Right kidney (tissue), 1 donor: ENCODE measurements at regions not wholly inside any gene's neighbourhood (a gene's known extent, or its start where the extent isn't known, plus 50 kb on each side); places are given as distances from the start of the nearest gene placed in this dataset.
"Not testable (repeated sequence)": the region's sequence is repeated elsewhere in the genome, so short reads cannot be mapped to it uniquely, and the experiment has no call there.

Experiments used
- DNase-seq: peaks from one replicate; pipeline ENCODE4 v3.0.0-alpha.2; 2016

DNA sequence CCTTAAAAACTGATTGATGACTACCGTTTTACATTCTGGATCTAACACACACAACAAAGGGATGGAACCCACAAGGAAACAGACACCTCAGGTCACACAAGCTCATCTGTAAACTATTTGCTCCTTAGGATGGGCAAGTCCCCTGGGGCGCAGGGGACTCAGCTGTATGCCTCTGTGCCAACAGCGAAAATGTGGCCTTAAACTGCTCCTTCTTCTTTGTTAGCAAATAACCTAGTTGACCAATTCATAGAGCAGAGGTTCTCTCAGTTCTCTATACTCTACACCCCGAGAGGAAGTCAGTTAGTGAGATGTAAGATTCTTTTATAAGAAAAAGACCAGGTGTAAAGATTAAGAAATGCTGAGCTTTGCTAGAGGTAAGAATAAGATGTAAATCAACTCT lies 181.9 kb upstream of the PRSS58 start:
- no peak for DNase-seq

DNA sequence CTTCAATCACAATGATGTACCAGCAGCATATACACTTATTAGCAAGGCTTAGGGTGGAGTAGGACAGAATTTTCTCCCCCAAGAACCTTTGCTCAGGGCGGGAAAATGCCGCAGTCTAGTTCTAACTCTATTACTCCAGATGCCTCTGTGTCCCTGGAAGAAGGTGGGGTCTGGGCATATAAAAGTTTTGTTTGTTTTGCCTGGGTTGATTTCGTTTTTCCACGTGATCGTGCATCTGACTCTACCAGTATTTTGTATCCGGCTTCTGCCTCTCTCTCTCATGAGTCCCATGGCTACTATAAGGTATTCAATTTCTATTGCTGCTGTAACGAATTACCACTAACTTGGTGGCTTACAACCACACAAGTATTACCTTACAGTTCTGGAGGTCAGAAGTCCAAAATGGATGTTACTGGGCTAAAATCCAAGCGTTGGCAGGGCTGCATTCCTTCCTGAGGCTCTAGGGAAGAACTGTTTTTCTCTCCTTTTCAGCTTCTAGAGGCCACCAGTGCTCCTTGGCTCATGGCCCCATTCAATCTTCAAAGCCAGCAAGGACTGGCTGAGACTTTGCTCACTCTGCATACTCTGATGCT lies 181.2 kb upstream of the PRSS58 start:
- DNase-seq: no peak

DNA sequence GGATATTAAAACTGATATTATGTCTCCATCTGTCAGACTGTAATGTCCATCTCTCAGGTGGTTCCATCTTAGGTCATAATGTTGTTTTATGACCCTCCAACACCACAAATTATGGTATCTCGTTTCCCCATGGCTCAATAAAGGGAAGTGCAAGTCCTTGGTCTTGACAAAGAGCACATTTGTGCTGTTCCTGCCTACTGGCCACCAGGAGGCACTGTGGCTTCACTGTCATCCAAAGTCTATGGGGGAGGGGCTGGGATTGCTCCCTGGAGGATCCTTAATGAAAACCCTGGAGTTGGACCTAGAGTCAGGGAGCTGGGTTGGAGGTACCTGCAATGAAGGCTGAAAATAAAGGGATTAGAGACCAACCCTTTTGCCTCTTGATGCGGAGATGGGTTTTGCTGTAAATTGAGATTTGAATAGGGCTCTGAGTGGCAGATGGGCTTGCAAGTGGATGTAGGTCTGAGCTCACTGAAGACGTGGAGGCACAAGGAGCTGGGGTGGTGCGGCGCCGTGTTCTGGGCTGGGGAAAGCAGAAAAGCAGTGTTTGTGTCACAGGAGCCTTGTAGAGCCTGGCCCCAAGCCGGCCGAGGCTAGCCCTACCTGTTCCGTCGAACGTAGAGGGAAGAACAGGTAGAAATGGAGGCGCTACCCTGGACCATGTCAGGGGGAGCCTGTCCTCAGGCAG lies 180.5 kb upstream of the PRSS58 start:
- no peak for DNase-seq

DNA sequence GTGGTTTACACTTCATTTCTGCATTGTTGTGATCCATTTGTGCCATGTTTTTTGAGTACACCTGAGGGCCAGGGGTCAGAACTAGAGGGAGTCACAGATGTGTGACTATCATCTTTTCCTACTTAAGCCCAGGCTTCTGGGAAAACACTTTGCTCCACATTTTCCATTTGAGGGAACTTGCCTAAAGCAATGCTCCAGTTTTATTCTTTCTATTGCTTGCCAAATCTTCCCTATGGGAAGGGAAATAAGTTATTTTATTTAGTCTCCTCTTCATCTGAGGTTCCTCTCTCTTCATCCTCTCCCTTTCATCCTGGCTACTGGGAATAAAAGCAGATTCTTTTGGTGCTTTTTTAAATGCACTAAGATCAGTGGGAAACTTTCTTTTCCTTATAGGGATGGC lies 179.9 kb upstream of the PRSS58 start:
- DNase-seq: no peak

DNA sequence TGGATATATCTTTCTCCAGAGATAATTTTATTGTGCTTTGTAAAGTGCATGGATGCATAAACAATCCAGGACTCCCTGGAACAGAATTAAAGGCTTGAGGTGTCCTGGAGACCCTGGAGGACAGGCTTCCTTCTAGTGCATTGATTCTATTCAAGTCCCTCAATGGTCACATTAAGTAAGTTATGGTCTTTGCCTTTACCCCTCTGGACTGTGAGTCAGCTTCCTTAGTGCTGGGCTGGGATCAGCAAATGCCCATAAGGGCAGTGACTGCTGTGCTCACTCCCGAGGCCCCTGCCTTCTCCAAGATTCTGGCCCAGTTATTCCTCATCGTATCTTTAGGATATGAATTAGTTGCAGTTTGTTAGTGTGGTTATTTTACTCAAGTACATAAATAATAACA lies 178.7 kb upstream of the PRSS58 start:
- DNase-seq: no peak

DNA sequence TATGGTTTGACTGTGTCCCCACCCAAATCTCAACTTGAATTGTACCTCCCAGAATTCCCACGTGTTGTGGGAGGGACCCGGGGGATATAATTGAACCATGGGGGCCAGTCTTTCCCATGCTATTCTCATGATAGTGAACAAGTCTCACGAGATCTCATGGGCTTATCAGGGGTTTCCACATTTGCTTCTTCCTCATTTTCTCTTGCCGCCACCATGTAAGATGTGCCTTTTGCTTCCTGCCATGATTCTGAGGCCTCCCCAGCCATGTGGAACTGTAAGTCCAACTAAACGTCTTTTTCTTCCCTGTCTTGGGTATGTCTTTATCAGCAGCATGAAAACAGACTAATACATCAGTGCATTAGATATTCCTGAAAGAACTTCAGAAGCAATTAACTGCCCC lies 177.7 kb upstream of the PRSS58 start:
- DNase-seq: not testable (repeated sequence)

DNA sequence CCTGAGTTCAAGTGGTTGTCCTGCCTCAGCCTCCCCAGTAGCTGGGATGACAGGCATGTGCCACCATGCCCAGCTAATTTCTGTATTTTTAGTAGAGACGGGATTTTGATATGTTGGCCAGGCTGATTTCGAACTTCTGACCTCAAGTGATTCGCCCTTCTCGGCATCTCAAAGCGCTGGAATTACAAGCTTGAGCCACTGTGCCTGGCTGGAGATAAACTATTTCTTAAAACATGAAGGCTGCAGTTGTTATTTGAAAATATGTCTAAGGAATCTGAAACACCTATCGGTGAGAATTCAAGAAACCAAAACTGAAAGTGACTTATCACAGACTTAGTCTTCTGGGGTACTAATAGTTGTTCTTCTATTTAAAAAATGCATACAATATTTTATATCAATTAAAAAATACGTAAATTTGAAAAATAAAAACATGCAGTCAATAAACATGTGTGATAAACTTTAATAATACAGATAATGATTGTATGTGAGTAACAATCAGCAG lies 176.9 kb upstream of the PRSS58 start:
- no peak for DNase-seq

DNA sequence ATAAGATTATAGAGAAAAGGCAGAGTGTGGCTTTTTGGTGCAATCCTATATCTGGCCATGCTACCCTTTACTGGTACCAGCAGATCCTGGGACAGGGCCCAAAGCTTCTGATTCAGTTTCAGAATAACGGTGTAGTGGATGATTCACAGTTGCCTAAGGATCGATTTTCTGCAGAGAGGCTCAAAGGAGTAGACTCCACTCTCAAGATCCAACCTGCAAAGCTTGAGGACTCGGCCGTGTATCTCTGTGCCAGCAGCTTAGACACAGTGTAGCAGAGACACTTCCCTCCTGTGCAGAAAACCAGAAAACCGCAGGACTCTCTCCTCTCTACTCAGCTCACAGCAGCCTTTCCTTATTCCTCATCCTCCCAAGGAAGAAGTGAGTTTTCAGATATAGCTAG lies 176.3 kb upstream of the PRSS58 start:
- DNase-seq: not testable (repeated sequence)

DNA sequence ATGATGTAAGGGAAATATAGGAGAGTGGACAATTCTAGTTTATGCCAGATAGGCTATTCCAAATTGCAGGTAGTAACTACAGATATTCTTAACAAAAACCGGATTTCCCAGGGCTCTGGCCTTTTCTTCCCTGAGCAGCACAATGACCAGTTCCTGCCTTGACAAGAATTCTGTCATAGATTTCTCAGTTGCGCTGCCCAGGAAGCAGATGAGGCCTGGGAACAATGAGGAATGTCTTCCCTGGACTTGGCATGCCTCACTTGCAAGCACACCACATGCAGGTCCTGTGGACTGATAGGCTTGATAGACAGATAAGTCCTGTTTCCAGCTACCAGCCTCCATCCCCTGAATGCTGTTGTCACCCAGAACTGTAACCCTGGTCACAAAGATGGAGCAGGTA lies 174.5 kb upstream of the PRSS58 start:
- DNase-seq: no peak

DNA sequence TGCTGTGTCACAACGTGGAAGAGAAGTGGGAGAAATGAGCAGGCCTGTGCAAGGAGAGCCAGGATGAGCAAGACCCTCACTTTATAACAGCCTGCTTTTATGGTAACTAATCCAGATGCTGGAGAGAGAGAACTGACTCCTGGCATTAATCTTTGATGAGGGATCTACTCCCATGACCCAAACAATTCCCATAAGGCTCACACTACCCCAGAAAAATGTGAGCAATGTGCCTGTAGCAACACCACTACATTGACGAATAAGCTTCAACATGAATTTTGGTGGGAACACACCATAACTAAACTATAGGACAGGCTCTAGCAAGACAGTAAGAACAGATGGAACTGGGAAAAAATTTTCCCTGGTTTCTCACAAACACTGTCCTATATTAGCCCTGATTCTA lies 173.6 kb upstream of the PRSS58 start:
- DNase-seq: no peak

DNA sequence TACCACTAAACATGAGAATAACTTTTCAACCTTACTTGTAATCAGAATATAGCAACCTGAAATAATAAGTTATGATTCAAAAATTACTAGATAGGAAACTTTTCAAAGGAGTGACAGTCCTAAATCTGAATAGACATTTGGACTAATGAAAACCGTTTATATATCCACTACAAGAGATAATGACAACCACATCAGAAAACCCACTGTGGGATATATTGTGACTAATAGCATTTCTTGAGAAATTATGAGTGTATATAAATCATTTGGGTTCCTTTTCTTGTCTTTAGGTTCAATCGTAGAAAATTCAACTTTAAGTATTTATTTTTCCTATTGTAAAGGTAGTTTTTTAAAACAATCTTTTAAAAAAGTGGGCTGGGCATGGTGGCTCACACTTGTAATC lies 170.2 kb upstream of the PRSS58 start:
- DNase-seq: no peak

DNA sequence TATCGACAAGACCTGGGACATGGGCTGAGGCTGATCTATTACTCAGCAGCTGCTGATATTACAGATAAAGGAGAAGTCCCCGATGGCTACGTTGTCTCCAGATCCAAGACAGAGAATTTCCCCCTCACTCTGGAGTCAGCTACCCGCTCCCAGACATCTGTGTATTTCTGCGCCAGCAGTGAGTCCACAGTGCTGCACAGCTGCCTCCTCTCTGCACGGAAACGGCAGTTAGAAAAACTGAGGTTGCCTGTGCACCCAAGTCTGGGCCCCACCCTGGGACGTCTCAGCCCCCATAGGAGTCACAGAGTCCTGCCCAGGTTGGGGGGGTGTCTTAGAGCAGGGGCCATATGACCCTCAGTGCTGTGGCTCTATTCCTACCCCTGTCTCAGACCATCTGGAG lies 167.4 kb upstream of the PRSS58 start:
- DNase-seq: no peak

DNA sequence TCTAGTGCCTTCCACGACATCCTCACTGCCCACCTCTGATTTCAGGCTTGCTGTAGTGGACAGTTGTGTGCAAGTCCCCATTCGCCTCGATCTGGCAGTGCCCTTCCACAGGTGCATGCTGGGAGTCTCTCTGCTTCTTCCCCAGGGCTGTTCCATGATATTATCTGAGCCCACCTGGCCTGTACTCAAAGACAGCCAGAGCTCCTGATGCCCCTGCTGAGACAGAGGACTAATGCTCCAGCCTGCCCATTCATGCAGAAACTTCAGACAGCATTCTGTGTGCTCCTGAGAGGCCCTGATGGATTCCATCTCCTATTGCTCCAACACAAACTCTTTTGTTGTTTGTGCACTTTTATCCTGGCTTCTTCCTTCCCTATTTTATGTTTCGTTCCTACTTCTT lies 164.8 kb upstream of the PRSS58 start:
- no peak for DNase-seq

DNA sequence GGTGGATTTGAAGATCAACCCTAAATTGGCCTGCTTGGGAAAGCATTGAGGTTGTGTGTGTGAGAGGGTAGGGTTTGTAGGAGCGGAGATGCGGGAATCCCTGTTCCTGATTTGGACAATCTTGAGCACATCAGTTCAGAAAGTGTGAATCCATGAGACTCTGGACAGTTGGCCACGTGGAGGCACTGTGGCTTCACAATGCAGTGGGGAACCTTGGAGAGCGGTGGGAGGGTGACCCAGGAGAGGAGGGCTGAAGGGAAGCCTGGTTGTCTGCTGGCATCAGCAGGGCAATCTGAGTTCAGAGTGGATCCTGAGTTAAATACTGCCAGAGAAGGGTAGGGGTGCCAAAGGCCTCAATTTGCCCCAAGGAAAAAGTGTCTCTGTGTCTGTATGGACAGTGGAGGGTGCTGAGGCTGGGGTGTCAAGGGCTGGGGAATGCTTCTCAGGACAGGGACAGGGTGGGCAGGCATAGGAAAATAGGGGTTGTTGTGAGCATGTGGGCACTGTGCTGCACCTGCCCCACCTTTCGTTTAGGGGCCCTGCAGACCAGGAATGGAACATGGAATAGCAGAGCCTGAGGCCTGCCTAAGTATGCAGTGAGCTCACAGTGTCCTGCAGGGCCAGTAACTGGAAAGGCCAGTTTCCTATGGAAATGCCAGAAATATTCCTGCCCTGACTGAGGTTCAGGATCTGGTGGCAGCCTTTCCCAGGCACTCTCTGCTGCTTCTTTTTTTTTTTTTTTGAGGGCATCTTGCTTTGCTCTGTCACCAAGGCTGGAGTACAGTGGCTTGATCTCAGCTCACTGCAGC lies 162.9 kb upstream of the PRSS58 start:
- DNase-seq: no peak

DNA sequence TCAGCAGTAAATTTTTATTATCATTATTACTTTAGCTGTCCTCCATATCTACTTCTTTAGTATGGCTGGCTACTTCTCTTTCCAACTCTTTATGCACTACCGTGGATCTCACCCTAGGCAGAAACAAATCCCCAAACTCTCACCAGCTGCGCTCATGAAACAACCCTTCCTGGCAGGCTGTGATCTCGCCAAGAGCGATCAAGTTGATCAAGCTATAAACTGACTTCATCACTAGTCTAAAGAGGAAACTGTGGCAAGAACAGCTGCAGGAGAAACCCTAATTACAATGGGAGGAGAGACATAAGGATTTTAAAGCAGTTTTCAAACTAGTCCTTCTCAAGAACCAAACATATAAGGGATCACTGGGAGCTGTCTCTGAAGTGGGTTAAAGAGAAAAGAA lies 160.5 kb upstream of the PRSS58 start:
- no peak for DNase-seq

DNA sequence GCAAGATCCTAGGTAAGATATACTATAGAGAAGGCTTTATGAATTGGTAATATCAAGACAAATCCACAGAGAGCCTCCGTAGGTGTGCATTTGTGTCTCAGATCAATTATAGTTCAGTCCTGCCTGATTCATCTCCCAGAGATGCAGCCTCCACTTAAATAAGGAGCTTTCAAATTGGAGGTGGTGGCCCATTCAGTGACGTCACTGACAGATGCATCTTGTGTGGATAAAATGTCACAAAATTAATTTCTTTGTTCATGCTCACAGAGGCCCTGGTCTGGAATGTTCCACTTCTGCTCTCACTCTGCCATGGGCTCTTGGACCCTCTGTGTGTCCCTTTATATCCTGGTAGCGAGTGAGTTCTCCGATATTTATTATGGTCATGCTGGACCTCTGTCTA lies 157.1 kb upstream of the PRSS58 start:
- no peak for DNase-seq

DNA sequence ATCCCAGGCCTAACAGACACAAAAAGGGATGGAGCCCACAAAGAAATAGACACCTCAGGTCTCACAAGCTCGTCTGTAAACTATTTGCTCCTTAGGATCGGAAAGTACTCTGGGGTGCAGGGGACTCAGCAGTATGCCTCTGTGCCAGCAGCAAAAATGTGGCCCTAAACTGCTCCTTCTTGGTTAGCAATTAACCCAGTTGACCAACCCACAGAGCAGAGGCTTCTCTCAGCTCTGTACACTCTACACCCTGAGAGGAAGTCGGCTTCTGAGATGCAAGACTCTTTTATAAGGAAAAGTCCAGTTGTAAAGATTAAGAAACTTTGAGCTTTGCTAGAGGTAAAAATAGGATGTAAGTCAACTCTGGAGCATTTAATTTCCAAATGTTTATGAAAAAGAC lies 156.3 kb upstream of the PRSS58 start:
- DNase-seq: no peak

DNA sequence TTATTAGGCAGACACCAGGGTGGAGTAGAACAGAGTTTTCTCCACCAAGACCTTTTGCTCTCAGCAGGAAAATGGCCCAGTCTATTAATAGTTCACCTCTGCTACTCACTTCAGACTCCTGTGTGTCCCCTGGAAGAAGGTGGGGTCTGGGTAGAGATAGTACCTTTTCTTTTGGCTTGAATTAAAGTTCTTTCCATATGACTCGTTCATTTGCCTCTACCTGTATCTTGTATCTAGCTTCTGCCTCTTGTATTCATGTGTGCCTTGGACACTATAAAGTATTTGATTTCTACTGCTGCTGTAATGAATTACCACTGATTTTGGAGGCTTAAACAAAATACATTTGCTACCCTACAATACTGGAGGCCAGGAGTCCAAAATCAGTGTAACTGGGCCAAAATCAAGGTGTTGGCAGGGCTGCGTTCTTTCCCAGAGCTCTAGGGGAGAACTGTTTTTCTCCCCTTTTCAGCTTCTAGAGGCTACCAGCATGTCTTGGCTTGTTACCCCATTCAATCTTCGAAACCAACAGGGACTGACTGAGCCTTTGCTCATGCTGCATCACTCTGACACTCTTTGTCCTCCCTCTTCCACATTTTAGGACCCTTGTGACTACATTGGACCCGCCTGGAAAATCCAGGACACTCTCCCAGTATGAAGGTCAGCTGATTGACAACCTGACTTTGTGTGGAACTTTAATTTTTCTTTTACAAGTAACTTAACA lies 155.6 kb upstream of the PRSS58 start:
- no peak for DNase-seq

DNA sequence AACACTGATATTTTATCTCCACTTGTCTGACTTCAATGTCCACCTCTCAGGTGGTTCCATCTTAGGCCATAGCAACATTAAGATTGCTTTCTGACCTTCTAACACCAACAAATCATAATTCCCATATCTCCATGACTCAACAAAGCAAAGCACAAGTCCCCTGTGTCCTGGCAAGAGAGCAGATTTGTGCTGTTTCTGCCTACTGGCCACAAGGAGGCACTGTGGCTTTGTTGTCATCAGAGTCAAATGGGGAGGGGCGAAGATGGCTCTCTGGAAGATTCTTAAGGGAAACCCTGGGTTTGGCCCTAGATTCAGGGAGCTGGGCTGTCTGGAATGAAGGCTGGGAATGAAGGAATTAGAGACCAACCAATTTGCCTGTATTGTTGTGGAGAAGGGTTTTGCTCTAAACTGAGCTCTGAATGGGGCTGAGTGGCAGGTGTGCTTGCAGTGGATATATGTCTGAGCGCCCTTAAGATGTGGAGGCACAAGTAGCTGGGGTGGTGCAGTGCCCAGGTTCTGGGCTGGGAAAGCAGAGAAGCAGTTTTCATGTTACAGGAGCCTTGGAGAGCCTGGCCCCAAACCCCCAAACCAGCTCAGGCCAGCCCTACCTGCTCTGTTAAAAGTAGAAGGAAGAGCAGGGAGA lies 154.8 kb upstream of the PRSS58 start:
- no peak for DNase-seq

DNA sequence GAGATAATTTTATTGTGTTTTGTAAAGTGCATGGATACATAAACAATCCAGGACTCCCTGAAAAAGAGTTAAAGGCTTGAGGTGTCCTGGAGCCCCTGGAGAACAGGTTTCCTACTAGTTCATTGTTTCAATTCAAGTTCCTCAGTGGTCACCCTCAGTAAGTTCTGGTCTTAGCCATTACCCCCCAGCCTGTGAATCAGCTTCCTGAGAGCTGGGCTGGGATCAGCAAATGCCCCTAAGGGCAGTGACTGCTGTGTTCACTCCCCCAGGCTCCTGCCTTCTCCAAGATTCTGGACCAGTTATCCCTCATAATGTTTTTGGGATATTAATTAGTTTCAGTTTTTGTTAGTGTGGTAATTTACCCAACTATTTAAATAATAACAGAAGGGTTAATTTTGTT lies 151.6 kb upstream of the PRSS58 start:
- DNase-seq: no peak

DNA sequence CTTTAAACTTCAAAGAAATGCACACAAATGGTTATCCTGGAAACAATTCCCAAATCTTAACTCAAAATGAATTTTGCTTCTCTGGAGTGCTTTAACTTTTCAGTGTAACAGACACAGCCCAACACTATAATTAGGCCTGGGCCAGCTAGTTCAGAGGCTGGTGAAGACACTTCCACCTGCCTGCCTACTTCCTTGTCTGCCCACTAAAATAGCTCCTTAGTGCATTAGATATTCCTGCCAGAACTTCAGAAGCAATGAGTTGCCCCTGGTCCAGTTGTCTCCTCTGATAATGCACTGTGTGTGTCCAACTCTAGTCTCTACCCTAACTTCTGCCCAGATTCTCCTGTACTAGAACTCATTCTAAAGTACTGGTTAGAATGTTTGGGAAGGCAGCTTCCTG lies 150.9 kb upstream of the PRSS58 start:
- DNase-seq: no peak

DNA sequence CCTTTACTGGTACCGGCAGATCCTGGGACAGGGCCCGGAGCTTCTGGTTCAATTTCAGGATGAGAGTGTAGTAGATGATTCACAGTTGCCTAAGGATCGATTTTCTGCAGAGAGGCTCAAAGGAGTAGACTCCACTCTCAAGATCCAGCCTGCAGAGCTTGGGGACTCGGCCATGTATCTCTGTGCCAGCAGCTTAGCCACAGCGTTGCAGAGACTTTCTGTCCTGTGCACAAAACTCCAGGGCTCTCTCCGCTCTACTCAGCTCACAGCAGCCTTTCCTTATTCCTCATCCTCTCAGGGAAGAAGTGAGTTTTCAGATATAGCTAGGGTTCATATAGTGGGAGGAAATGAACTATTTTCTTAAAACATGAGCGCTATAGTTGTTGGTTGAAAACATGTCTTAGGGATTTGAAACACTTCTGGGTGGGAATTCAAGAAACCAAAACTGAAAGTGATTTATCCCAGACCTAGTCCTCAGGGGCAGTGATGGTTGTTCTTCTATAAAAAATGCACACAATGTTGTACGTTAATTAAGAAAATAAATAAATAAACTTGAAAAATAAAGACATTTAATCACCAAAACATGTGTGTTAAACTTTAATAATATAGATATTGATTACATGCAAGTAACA lies 150.2 kb upstream of the PRSS58 start:
- DNase-seq: no peak
